ENCODE measurements at regions not wholly inside any gene's neighbourhood (a gene's known extent, or its start where the extent isn't known, plus 50 kb on each side); places are given as distances from the start of the nearest gene placed in this dataset.

DNA sequence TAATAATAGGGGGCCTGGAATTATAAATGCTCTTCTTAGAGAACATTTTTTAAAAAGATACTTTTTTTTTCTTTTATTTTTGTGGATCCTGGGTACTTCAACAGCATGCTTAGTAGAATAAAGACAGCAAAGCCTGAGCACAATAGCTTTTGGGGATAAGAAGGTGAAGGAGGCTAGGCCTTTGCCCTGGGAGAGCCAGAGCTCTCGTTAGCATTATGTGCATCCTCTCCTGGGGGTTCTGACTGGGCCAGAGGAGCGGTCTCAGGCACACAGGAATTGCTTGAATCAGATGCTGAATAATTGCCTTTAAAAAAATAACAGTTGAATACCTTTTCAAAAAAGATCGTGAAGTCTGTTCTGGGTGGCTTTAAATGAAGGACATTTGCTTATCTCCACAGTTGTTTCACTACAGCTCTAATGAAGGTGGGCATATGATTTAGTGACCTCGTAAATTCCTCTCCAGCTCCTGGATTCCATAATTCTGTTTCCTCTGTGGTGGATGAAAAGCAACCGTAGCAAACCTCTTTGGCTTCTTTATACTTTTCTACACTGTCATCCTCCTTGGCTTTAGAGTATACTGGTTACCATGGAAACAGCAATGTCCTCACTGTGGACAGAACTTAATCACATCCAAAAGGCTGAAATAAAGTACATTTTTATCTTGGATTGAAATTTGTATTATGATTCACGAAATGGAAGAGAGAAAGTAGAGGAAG is 133.8 kb downstream of the MAIP1 start:
- TF ChIP-seq, protein P1, sequence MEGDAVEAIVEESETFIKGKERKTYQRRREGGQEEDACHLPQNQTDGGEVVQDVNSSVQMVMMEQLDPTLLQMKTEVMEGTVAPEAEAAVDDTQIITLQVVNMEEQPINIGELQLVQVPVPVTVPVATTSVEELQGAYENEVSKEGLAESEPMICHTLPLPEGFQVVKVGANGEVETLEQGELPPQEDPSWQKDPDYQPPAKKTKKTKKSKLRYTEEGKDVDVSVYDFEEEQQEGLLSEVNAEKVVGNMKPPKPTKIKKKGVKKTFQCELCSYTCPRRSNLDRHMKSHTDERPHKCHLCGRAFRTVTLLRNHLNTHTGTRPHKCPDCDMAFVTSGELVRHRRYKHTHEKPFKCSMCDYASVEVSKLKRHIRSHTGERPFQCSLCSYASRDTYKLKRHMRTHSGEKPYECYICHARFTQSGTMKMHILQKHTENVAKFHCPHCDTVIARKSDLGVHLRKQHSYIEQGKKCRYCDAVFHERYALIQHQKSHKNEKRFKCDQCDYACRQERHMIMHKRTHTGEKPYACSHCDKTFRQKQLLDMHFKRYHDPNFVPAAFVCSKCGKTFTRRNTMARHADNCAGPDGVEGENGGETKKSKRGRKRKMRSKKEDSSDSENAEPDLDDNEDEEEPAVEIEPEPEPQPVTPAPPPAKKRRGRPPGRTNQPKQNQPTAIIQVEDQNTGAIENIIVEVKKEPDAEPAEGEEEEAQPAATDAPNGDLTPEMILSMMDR (IDR thresholded peaks at IDR 0.05; ENCODE audit: insufficient read depth, low read depth, low read length) = no peak
- no peak for TF ChIP-seq EZH2 (IDR thresholded peaks at IDR 0.05; ENCODE audit: insufficient read depth, low read length)

Data from astrocyte (in vitro differentiated cells and primary cell).